Progenitor cell of endocrine pancreas (in vitro differentiated cells): ENCODE measurements at regions not wholly inside any gene's neighbourhood (a gene's known extent, or its start where the extent isn't known, plus 50 kb on each side); places are given as distances from the start of the nearest gene placed in this dataset.

Experiments used
- DNase-seq: peaks from one replicate; pipeline ENCODE4 v3.0.0; 2021; ENCODE audit warnings: low spot score; ENCODE audit not compliant: unreplicated experiment
- H3K27ac Mint-ChIP-seq: 2 replicates; pipeline ENCODE4 v1.8.0; 2021; ENCODE audit warnings: mild to moderate bottlenecking, moderate library complexity, mixed read lengths
- H3K27me3 Mint-ChIP-seq: 2 replicates; pipeline ENCODE4 v1.8.0; 2021; ENCODE audit warnings: mixed read lengths
- H3K36me3 Mint-ChIP-seq: 2 replicates; pipeline ENCODE4 v1.8.0; 2022; ENCODE audit warnings: mixed read lengths; ENCODE audit not compliant: insufficient read depth
- H3K4me1 Mint-ChIP-seq: 2 replicates; pipeline ENCODE4 v1.8.0; 2021; ENCODE audit warnings: low read depth, mixed read lengths
- H3K4me3 Mint-ChIP-seq: 2 replicates; pipeline ENCODE4 v1.8.0; 2021; ENCODE audit warnings: low read depth, mild to moderate bottlenecking, moderate library complexity, mixed read lengths
- H3K9me3 Mint-ChIP-seq: 2 replicates; pipeline ENCODE4 v1.8.0; 2021; ENCODE audit warnings: low read depth, mixed read lengths
- CTCF ChIP-seq: fragments of 200-600 bp; sonication (generic); IDR thresholded peaks from one replicate; pipeline ENCODE4 v1.5.0; 2021; ENCODE audit warnings: antibody characterized with exemption, mild to moderate bottlenecking; ENCODE audit not compliant: unreplicated experiment

- Mint-ChIP-seq H3K4me3 (no peak overlapping the region), H3K27me3 (peaks cover 39% of the 10 kb centered on the region), H3K9me3 (no peaks in the 10 kb centered on the region), H3K27ac (no peak overlapping the region), H3K4me1 (no peaks in the 10 kb centered on the region), H3K36me3 (no peaks in the 10 kb centered on the region)
- DNase-seq, result no peak
- no peak for TF ChIP-seq CTCF
Measured at GRCh38 chr1:110288111-110288510, 51.1 kb upstream of the RBM15 start.
